ENCODE measurements at regions not wholly inside any gene's neighbourhood (a gene's known extent, or its start where the extent isn't known, plus 50 kb on each side); places are given as distances from the start of the nearest gene placed in this dataset.

DNA sequence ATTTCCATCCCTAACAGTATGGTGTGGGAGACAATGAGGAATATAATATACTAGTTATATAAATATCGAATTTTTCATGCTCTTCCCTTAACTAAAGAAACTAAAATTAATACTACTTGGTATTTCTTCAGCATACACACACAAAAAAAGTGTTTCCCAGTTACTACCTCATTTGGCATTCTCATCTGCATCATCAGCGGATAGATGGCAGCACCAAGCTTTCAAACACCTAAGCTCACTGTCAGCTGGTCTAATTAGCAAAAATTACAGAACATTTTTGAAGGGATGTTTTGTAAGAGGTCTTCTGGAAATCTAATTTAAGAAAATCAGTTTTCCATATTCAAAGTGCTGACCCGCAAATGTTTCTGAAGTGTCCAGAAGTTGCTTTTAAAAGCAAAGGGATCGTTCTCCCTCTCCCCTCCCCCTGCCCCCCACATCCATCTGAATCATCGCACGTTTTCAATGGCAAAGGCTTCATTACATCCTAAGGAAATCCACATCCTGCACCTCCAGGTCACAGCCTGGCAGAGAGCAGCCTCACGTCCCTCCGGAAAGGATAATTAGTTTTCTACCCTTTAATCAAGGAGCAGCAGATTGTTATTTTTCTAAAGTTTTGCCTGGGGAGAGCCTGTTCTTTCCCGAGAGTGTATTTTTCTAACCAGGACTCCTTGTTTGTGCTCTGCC, 86.1 kb upstream of the SPATA12 start:
- TF ChIP-seq, protein P1, sequence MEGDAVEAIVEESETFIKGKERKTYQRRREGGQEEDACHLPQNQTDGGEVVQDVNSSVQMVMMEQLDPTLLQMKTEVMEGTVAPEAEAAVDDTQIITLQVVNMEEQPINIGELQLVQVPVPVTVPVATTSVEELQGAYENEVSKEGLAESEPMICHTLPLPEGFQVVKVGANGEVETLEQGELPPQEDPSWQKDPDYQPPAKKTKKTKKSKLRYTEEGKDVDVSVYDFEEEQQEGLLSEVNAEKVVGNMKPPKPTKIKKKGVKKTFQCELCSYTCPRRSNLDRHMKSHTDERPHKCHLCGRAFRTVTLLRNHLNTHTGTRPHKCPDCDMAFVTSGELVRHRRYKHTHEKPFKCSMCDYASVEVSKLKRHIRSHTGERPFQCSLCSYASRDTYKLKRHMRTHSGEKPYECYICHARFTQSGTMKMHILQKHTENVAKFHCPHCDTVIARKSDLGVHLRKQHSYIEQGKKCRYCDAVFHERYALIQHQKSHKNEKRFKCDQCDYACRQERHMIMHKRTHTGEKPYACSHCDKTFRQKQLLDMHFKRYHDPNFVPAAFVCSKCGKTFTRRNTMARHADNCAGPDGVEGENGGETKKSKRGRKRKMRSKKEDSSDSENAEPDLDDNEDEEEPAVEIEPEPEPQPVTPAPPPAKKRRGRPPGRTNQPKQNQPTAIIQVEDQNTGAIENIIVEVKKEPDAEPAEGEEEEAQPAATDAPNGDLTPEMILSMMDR (IDR thresholded peaks at IDR 0.05): no peak
- no peaks in the 10 kb centered on the region for H3K27me3 ChIP-seq
- DNase-seq: no peak
- H3K9ac ChIP-seq (ENCODE audit: low read depth in 2 of 2, low read length in 2 of 2): no peak overlapping the region
- no peaks in the 10 kb centered on the region for H3K4me1 ChIP-seq
- no peak overlapping the region for H3K27ac ChIP-seq
- H3K36me3 ChIP-seq: no peaks in the 10 kb centered on the region
- intact Hi-C loops (cut with DNase I): no loop called here
- H3K9me3 ChIP-seq: no peaks in the 10 kb centered on the region
- H3K4me3 ChIP-seq: no peak overlapping the region

DNA sequence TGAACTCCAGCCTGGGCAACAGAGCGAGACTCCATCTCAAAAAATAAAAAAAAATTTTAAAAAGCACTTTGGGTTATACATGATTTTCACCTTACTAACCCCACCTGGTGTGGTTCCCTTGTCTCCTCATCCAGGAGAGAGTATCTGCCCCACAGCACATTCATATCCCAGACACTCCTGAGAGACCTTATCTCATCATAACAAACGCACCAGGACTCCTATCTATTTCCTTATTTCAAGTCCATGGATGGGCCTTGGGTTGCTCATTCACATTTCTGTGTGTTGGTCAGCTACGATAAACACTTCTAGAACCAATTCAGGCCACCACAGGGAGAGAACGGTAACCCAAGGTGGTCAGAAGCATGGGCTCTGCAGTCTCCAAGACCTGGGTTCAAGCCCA, 88.6 kb upstream of the SPATA12 start:
- H3K4me1 ChIP-seq: no peaks in the 10 kb centered on the region
- no peaks in the 10 kb centered on the region for H3K27me3 ChIP-seq
- H3K27ac ChIP-seq: no peak overlapping the region
- TF ChIP-seq, protein P1 (IDR thresholded peaks at IDR 0.05): no peak
- no peaks in the 10 kb centered on the region for H3K9me3 ChIP-seq
- no peak overlapping the region for H3K9ac ChIP-seq (ENCODE audit: low read depth in 2 of 2, low read length in 2 of 2)
- H3K36me3 ChIP-seq: no peaks in the 10 kb centered on the region
- DNase-seq: no peak
- H3K4me3 ChIP-seq: no peak overlapping the region
- intact Hi-C loops (cut with DNase I): no loop called here

DNA sequence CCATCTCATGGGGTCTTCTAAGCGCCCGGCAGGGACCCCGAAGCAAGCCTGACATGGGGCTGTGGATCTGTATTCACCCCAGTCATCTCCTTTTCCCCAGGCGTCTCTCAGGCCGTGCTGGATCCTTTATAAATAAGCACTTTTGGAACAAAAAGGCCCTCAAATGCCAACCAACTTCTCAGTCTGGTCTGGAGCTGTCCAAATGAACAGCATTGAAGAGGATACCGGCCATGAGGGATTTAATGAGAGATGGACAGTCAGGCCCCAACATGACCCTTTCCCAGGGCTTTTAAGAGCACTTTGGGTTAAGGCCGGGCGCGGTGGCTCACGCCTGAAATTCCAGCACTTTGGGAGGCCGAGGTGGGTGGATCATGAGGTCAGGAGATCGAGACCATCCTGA, 89.2 kb upstream of the SPATA12 start:
- Histone ChIP-seq H3K9ac (ENCODE audit: low read depth in 2 of 2, low read length in 2 of 2) (no peak overlapping the region), H3K9me3 (no peaks in the 10 kb centered on the region), H3K4me1 (no peaks in the 10 kb centered on the region), H3K36me3 (no peaks in the 10 kb centered on the region), H3K4me3 (no peak overlapping the region), H3K27ac (no peak overlapping the region), H3K27me3 (no peaks in the 10 kb centered on the region)
- intact Hi-C loops (cut with DNase I): no loop called here
- no peak for DNase-seq
- TF ChIP-seq, protein P1 (IDR thresholded peaks at IDR 0.05): no peak

DNA sequence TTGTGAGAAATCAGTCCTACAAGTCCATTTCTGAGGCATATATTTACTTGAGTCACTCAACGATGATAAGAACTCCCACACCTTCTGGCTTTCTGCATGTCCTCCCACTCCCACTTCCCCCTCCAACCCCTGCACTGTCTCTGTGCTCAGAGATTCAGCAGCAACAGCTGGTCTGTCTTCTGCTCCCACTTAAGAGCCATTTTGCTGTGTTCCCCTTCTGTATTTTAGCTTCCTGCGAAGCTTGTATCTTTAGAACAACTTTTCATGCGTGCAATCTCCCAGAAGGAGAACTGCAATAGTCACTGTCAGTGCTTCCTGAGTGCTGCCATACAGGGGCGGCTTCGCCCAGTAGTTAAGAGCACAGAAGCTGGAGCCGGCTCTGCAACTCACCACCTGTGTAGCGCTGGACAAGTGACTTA, 90.0 kb upstream of the SPATA12 start:
- intact Hi-C loops (cut with DNase I): no loop called here
- Histone ChIP-seq H3K36me3 (no peaks in the 10 kb centered on the region), H3K27me3 (no peaks in the 10 kb centered on the region), H3K9ac (ENCODE audit: low read depth in 2 of 2, low read length in 2 of 2) (no peak overlapping the region), H3K4me1 (no peaks in the 10 kb centered on the region), H3K27ac (no peak overlapping the region), H3K9me3 (no peaks in the 10 kb centered on the region), H3K4me3 (no peak overlapping the region)
- DNase-seq: no peak
- TF ChIP-seq, protein P1 (IDR thresholded peaks at IDR 0.05): no peak

DNA sequence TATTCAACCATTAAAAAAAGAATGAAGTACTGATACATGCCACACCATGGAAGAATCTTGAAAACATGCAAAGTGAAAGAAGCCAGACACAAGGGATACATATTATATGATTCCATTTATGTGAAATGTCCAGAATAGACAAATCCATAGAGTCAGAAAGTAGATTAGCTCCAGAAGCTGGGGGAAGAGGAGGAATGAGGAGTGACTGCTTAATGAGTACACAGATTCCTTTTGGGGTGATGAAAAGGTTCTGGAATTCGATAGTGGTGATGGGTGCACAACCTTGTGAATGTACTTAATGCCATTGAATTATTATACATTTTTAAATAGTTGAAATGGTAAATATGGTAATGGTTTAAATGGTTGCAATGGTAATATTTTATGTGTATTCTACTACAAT, 90.6 kb upstream of the SPATA12 start:
- TF ChIP-seq, protein P1 (IDR thresholded peaks at IDR 0.05): no peak
- intact Hi-C loops (cut with DNase I): no loop called here
- Histone ChIP-seq H3K9me3 (no peaks in the 10 kb centered on the region), H3K36me3 (no peaks in the 10 kb centered on the region), H3K27me3 (no peaks in the 10 kb centered on the region), H3K4me1 (no peaks in the 10 kb centered on the region), H3K4me3 (no peak overlapping the region), H3K9ac (ENCODE audit: low read depth in 2 of 2, low read length in 2 of 2) (no peak overlapping the region), H3K27ac (no peak overlapping the region)
- DNase-seq: no peak

Data from colonic mucosa (tissue), 4 donors.